Activated CD8-positive, alpha-beta memory T cell treated with anti-CD3 and anti-CD28 coated beads, Interleukin-2, amount 10 ng/mL, durations not matched to agents 7 days and 5 days (primary cell): ENCODE measurements at regions not wholly inside any gene's neighbourhood (a gene's known extent, or its start where the extent isn't known, plus 50 kb on each side); places are given as distances from the start of the nearest gene placed in this dataset.

Source experiments
- ATAC-seq: fragments of 150-1000 bp; cut with Tn5 transposase; one replicate; pipeline ENCODE4 v1.10.0; 2021; ENCODE audit warnings: moderate library complexity
- CTCF ChIA-PET: fragments of 350-600 bp; sonication (Branson Sonifier 250); formaldehyde crosslinking; loops from one replicate; lab custom pipeline; 2021; ENCODE audit warnings: antibody characterized with exemption; lab: Charles Lee
- DNase-seq: peaks from one replicate; pipeline ENCODE4 v3.0.0-alpha.2; 2020
- H3K27ac Mint-ChIP-seq: one replicate; pipeline ENCODE4 v1.8.0; 2021; ENCODE audit warnings: mild to moderate bottlenecking, mixed read lengths
- H3K27me3 Mint-ChIP-seq: one replicate; pipeline ENCODE4 v1.8.0; 2021; ENCODE audit warnings: mixed read lengths
- H3K36me3 Mint-ChIP-seq: one replicate; pipeline ENCODE4 v1.8.0; 2021; ENCODE audit warnings: mild to moderate bottlenecking, mixed read lengths
- H3K4me1 Mint-ChIP-seq: one replicate; pipeline ENCODE4 v1.8.0; 2021; ENCODE audit warnings: mixed read lengths
- H3K4me3 Mint-ChIP-seq: one replicate; pipeline ENCODE4 v1.8.0; 2021; ENCODE audit warnings: mild to moderate bottlenecking, moderate library complexity, mixed read lengths
- H3K9me3 Mint-ChIP-seq: one replicate; pipeline ENCODE4 v1.8.0; 2022; ENCODE audit warnings: low read depth, mixed read lengths

- H3K4me3 Mint-ChIP-seq, result no peak overlapping the region
- H3K4me1 Mint-ChIP-seq, result no peaks in the 10 kb centered on the region
- H3K36me3 Mint-ChIP-seq, result no peaks in the 10 kb centered on the region
- H3K9me3 Mint-ChIP-seq, result no peaks in the 10 kb centered on the region
- H3K27ac Mint-ChIP-seq, result no peak overlapping the region
- CTCF ChIA-PET, result no interaction called here
- H3K27me3 Mint-ChIP-seq, result peaks cover 2% of the 10 kb centered on the region
- ATAC-seq, result no peak
- no peak for DNase-seq
Observed at GRCh38 chr11:70625582-70626518, 227.5 kb downstream of the CTTN start.

- no peak overlapping the region for H3K27ac Mint-ChIP-seq
- CTCF ChIA-PET, result no interaction called here
- H3K4me1 Mint-ChIP-seq, result no peaks in the 10 kb centered on the region
- H3K4me3 Mint-ChIP-seq, result no peak overlapping the region
- ATAC-seq (no peak), DNase-seq (no peak)
- H3K9me3 Mint-ChIP-seq, result no peaks in the 10 kb centered on the region
- H3K36me3 Mint-ChIP-seq, result no peaks in the 10 kb centered on the region
- peaks cover 2% of the 10 kb centered on the region for H3K27me3 Mint-ChIP-seq
Observed at GRCh38 chr11:70627219-70627618, 228.9 kb downstream of the CTTN start.

GRCh38 chr11:70628176-70628854, 230.0 kb downstream of the CTTN start:
- no peaks in the 10 kb centered on the region for H3K36me3 Mint-ChIP-seq
- DNase-seq, result no peak
- CTCF ChIA-PET, result no interaction called here
- no peak for ATAC-seq
- H3K27me3 Mint-ChIP-seq, result peaks cover 2% of the 10 kb centered on the region
- no peak overlapping the region for H3K4me3 Mint-ChIP-seq
- no peak overlapping the region for H3K27ac Mint-ChIP-seq
- no peaks in the 10 kb centered on the region for H3K4me1 Mint-ChIP-seq
- no peaks in the 10 kb centered on the region for H3K9me3 Mint-ChIP-seq

GRCh38 chr11:70628855-70629844, 230.8 kb downstream of the CTTN start:
- H3K9me3 Mint-ChIP-seq, result no peaks in the 10 kb centered on the region
- H3K4me3 Mint-ChIP-seq, result no peak overlapping the region
- ATAC-seq (no peak), DNase-seq (no peak)
- peaks cover 2% of the 10 kb centered on the region for H3K27me3 Mint-ChIP-seq
- CTCF ChIA-PET, result no interaction called here
- H3K36me3 Mint-ChIP-seq, result no peaks in the 10 kb centered on the region
- H3K4me1 Mint-ChIP-seq, result no peaks in the 10 kb centered on the region
- no peak overlapping the region for H3K27ac Mint-ChIP-seq

- CTCF ChIA-PET, result no interaction called here
- ATAC-seq (no peak), DNase-seq (no peak)
- Mint-ChIP-seq H3K4me1 (no peaks in the 10 kb centered on the region), H3K27me3 (peaks cover 2% of the 10 kb centered on the region), H3K4me3 (no peak overlapping the region), H3K36me3 (no peaks in the 10 kb centered on the region), H3K27ac (no peak overlapping the region), H3K9me3 (no peaks in the 10 kb centered on the region)
Observed at GRCh38 chr11:70630068-70630467, 231.7 kb downstream of the CTTN start.

- Mint-ChIP-seq H3K27me3 (peaks cover 2% of the 10 kb centered on the region), H3K27ac (no peak overlapping the region), H3K4me3 (no peak overlapping the region), H3K36me3 (no peaks in the 10 kb centered on the region), H3K4me1 (no peaks in the 10 kb centered on the region), H3K9me3 (no peaks in the 10 kb centered on the region)
- no peak for ATAC-seq
- CTCF ChIA-PET, result no interaction called here
- DNase-seq, result no peak
Observed at GRCh38 chr11:70630816-70631623, 232.7 kb downstream of the CTTN start.

GRCh38 chr11:70631624-70632047, 233.3 kb downstream of the CTTN start:
- DNase-seq (no peak), ATAC-seq (no peak)
- Mint-ChIP-seq H3K27ac (no peak overlapping the region), H3K4me1 (no peaks in the 10 kb centered on the region), H3K4me3 (no peak overlapping the region), H3K36me3 (no peaks in the 10 kb centered on the region), H3K9me3 (no peaks in the 10 kb centered on the region), H3K27me3 (peaks cover 2% of the 10 kb centered on the region)
- CTCF ChIA-PET, result no interaction called here

GRCh38 chr11:70633610-70634009, 235.3 kb downstream of the CTTN start:
- no peaks in the 10 kb centered on the region for H3K4me1 Mint-ChIP-seq
- peaks cover 2% of the 10 kb centered on the region for H3K27me3 Mint-ChIP-seq
- H3K27ac Mint-ChIP-seq, result no peak overlapping the region
- no peak for DNase-seq
- H3K4me3 Mint-ChIP-seq, result no peak overlapping the region
- CTCF ChIA-PET, result no interaction called here
- H3K36me3 Mint-ChIP-seq, result no peaks in the 10 kb centered on the region
- no peaks in the 10 kb centered on the region for H3K9me3 Mint-ChIP-seq
- ATAC-seq, result no peak

GRCh38 chr11:70636659-70637058, 238.3 kb downstream of the CTTN start:
- ATAC-seq, result no peak
- CTCF ChIA-PET, result no interaction called here
- H3K27ac Mint-ChIP-seq, result no peak overlapping the region

GRCh38 chr11:70637186-70637800, 239.0 kb downstream of the CTTN start:
- ATAC-seq (no peak), DNase-seq (no peak)
- Mint-ChIP-seq H3K36me3 (no peaks in the 10 kb centered on the region), H3K4me3 (no peak overlapping the region), H3K4me1 (no peaks in the 10 kb centered on the region), H3K9me3 (no peaks in the 10 kb centered on the region), H3K27me3 (peaks cover 2% of the 10 kb centered on the region), H3K27ac (no peak overlapping the region)
- CTCF ChIA-PET, result no interaction called here

More at GRCh38 chr11:70636659-70637058, 238.3 kb downstream of the CTTN start:
- Mint-ChIP-seq H3K36me3 (no peaks in the 10 kb centered on the region), H3K27me3 (peaks cover under 1% of the 10 kb centered on the region), H3K4me1 (no peaks in the 10 kb centered on the region), H3K4me3 (no peak overlapping the region), H3K9me3 (no peaks in the 10 kb centered on the region)
- DNase-seq, result no peak

GRCh38 chr11:70637949-70638583, 239.7 kb downstream of the CTTN start:
- no peaks in the 10 kb centered on the region for H3K36me3 Mint-ChIP-seq
- no peak overlapping the region for H3K4me3 Mint-ChIP-seq
- peaks cover 2% of the 10 kb centered on the region for H3K27me3 Mint-ChIP-seq
- CTCF ChIA-PET, result no interaction called here
- no peak overlapping the region for H3K27ac Mint-ChIP-seq
- no peaks in the 10 kb centered on the region for H3K4me1 Mint-ChIP-seq
- no peaks in the 10 kb centered on the region for H3K9me3 Mint-ChIP-seq
- ATAC-seq (no peak), DNase-seq (no peak)

GRCh38 chr11:70640408-70640807, 242.1 kb downstream of the CTTN start:
- no peaks in the 10 kb centered on the region for H3K4me1 Mint-ChIP-seq
- H3K36me3 Mint-ChIP-seq, result no peaks in the 10 kb centered on the region
- H3K27ac Mint-ChIP-seq, result no peak overlapping the region
- DNase-seq (no peak), ATAC-seq (no peak)
- H3K4me3 Mint-ChIP-seq, result no peak overlapping the region
- peaks cover 2% of the 10 kb centered on the region for H3K27me3 Mint-ChIP-seq
- CTCF ChIA-PET, result no interaction called here
- H3K9me3 Mint-ChIP-seq, result no peaks in the 10 kb centered on the region
